GM12878 (cell line): ENCODE measurements at regions not wholly inside any gene's neighbourhood (a gene's known extent, or its start where the extent isn't known, plus 50 kb on each side); places are given as distances from the start of the nearest gene placed in this dataset.

Experiments used
- ATAC-seq: fragments of 200-7000 bp; cut with Tn5 transposase; 3 replicates; pipeline ENCODE4 v1.9.1; 2020; ENCODE audit warnings: mild to moderate bottlenecking, moderate library complexity
- BruUV-seq: library from RNA; stranded (reverse); fragments of 400-500 nt; replicated peaks from 2 replicates; lab custom pipeline; 2021; lab: Mats Ljungman, UMichigan
- CTCF ChIA-PET: fragments of 300-600 bp; sonication (Branson Sonifier 250); formaldehyde crosslinking; extraction: SDS; loops from one replicate; lab custom pipeline; 2021; ENCODE audit warnings: inconsistent platforms; lab: Yijun Ruan, JAX
- POLR2A ChIA-PET: fragments of 350-600 bp; formaldehyde crosslinking; extraction: SDS; loops from one replicate; lab custom pipeline; 2021; ENCODE audit warnings: inconsistent platforms; lab: Charles Lee
- RAD21 ChIA-PET: fragments of 300-600 bp; sonication (Branson Sonifier 250); formaldehyde crosslinking; loops from one replicate; lab custom pipeline; 2023; ENCODE audit warnings: antibody characterized with exemption; ENCODE audit not compliant: unreplicated experiment; lab: Charles Lee
- SMC1A ChIA-PET: fragments of 300-600 bp; sonication (Branson Sonifier 250); formaldehyde crosslinking; loops from one replicate; lab custom pipeline; 2023; ENCODE audit not compliant: unreplicated experiment, uncharacterized antibody; lab: Charles Lee
- DNase-seq: peaks from one replicate; pipeline ENCODE4 v3.0.0-alpha.2; 2011; ENCODE audit warnings: low read depth, low spot score
- FAIRE-seq: peaks from 3 replicates; lab custom pipeline; 2011; peaks lifted over from hg19 to GRCh38; lab: Jason Lieb, UNC
- H2AFZ ChIP-seq: 2 replicates; pipeline ENCODE4 v1.6.0; 2011; ENCODE audit warnings: low read depth, low read length, control low read depth; ENCODE audit not compliant: control insufficient read depth
- H3K27ac ChIP-seq: 2 replicates; pipeline ENCODE4 v1.5.1; 2011; ENCODE audit warnings: control low read depth; ENCODE audit not compliant: control insufficient read depth, insufficient read depth
- H3K27me3 ChIP-seq, 2 experiments: replicated peaks in 1 of 2; 2 replicates each; pipeline versions ENCODE4 v1.6.0 to v1.6.1; 2011; ENCODE audit warnings: low read length in 1 of 2; ENCODE audit not compliant: control insufficient read depth in 2 of 2, insufficient read depth in 2 of 2
- H3K36me3 ChIP-seq, 2 experiments: 2 replicates each; pipeline ENCODE4 v1.5.1; 2011; ENCODE audit warnings: low read length in 1 of 2; ENCODE audit not compliant: control insufficient read depth in 2 of 2, insufficient read depth in 2 of 2
- H3K4me1 ChIP-seq: 2 replicates; pipeline ENCODE4 v1.6.1; 2011; ENCODE audit warnings: mild to moderate bottlenecking, low read length, moderate library complexity, mixed read lengths; ENCODE audit not compliant: control insufficient read depth, insufficient read depth
- H3K4me2 ChIP-seq: 2 replicates; pipeline ENCODE4 v1.6.0; 2011; ENCODE audit warnings: control low read depth; ENCODE audit not compliant: control insufficient read depth, insufficient read depth
- H3K4me3 ChIP-seq: fragments of 200-600 bp; sonication (generic); 2 replicates; pipeline ENCODE4 v1.5.1; 2016
- H3K79me2 ChIP-seq: 2 replicates; pipeline ENCODE4 v1.6.0; 2011; ENCODE audit warnings: low read length; ENCODE audit not compliant: control insufficient read depth, insufficient read depth
- H3K9ac ChIP-seq: 2 replicates; pipeline ENCODE4 v1.8.0; 2011; ENCODE audit warnings: low read length, control low read depth, mixed read lengths; ENCODE audit not compliant: control insufficient read depth, insufficient read depth
- H3K9me3 ChIP-seq: replicated peaks from 3 replicates; pipeline ENCODE4 v1.5.1; 2011; ENCODE audit warnings: mild to moderate bottlenecking, low read length; ENCODE audit not compliant: control insufficient read depth, insufficient read depth
- H4K20me1 ChIP-seq: 2 replicates; pipeline ENCODE4 v1.6.0; 2011; ENCODE audit not compliant: control insufficient read depth, insufficient read depth
- NR2C1 ChIP-seq: fragments of 450-650 bp; IDR thresholded peaks from 2 replicates; pipeline ENCODE4 v1.6.1; 2017; ENCODE audit warnings: antibody characterized with exemption, mild to moderate bottlenecking, moderate library complexity
- PAX5 ChIP-seq: IDR thresholded peaks from 2 replicates; pipeline ENCODE4 v1.6.1; 2011; ENCODE audit warnings: low read depth, low read length, borderline replicate concordance
- TARDBP ChIP-seq: IDR thresholded peaks from 2 replicates; pipeline ENCODE4 v1.6.1; 2016; ENCODE audit warnings: borderline replicate concordance
- YBX1 ChIP-seq: fragments of 450-650 bp; IDR thresholded peaks from 2 replicates; pipeline ENCODE4 v1.6.1; 2016; ENCODE audit warnings: antibody characterized with exemption
- ZNF217 ChIP-seq: fragments of 450-650 bp; IDR thresholded peaks from 2 replicates; pipeline ENCODE4 v1.6.1; 2017; ENCODE audit warnings: antibody characterized with exemption, mild to moderate bottlenecking
- WGBS: methylation state at CpG from one replicate; pipeline ENCODE4 v1.1.6; 2016; ENCODE audit warnings: low lambda C conversion rate; ENCODE audit not compliant: insufficient replicate concordance, insufficient coverage; ENCODE audit errors: missing lambda C conversion rate; 5-methylcytosine and 5-hydroxymethylcytosine counted together
- in situ Hi-C: fragments of 300-500 bp; cut with MboI; formaldehyde crosslinking; loops from 9 replicates; pipeline ENCODE4 v1.14.3; 2018; ENCODE audit warnings: mixed read lengths
- intact Hi-C: fragments of 100-400 bp; cut with micrococcal nuclease; formaldehyde crosslinking; loops from one replicate; pipeline ENCODE4 v1.14.2; 2022; ENCODE audit not compliant: unreplicated experiment
- TF ChIP-seq, protein P1 (sequence below): IDR thresholded peaks from 2 replicates; pipeline ENCODE4 v1.6.1; 2012; ENCODE audit warnings: mild to moderate bottlenecking, low read depth, low read length
- TF ChIP-seq, protein P2 (sequence below): fragments of 450-650 bp; IDR thresholded peaks from 2 replicates; pipeline ENCODE4 v1.6.1; 2018; ENCODE audit warnings: mild to moderate bottlenecking, low read depth, moderate library complexity; ENCODE audit not compliant: partially characterized antibody

DNA sequence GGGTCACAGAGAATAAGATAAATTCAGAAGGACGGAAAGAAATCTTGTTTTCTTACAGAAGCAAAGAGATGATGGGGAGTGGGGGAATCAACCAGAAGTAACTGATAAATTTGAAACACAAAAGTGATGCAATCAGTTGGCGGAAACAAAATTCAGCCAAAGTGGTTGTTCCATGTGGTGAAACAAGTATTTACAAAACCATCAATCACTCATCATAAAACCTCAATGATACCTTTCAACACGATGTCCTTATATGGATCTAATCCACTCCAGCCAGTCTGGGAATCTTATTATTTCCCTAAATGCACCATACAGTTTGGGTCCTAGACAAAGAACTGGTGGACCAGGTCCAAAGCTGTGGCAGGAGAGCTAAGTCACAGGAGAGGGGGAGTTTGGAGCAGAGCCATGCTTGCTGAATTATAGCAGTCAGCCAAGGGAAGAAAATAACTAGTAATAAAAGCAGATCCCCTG, 303.8 kb upstream of the LRRC7 start:
- no peaks in the 10 kb centered on the region for H3K27me3 ChIP-seq
- H3K4me2 ChIP-seq = no peak overlapping the region
- no peaks in the 10 kb centered on the region for H4K20me1 ChIP-seq
- RAD21 ChIA-PET = no interaction called here
- H3K4me1 ChIP-seq = no peaks in the 10 kb centered on the region
- in situ Hi-C loops (no loop called here), intact Hi-C loops (no loop called here)
- FAIRE-seq (no peak), DNase-seq (no peak), ATAC-seq (no peak)
- CTCF ChIA-PET = no interaction called here
- no TSS peak for BruUV-seq
- no peaks in the 10 kb centered on the region for H3K79me2 ChIP-seq
- no peaks in the 10 kb centered on the region for H3K9me3 ChIP-seq
- H3K9ac ChIP-seq = no peak overlapping the region
- H2AFZ ChIP-seq = no peak overlapping the region
- H3K27ac ChIP-seq = no peak overlapping the region
- POLR2A ChIA-PET = no interaction called here
- no peak for TF ChIP-seq ZNF217
- no peak for TF ChIP-seq NR2C1
- TF ChIP-seq, protein P1, sequence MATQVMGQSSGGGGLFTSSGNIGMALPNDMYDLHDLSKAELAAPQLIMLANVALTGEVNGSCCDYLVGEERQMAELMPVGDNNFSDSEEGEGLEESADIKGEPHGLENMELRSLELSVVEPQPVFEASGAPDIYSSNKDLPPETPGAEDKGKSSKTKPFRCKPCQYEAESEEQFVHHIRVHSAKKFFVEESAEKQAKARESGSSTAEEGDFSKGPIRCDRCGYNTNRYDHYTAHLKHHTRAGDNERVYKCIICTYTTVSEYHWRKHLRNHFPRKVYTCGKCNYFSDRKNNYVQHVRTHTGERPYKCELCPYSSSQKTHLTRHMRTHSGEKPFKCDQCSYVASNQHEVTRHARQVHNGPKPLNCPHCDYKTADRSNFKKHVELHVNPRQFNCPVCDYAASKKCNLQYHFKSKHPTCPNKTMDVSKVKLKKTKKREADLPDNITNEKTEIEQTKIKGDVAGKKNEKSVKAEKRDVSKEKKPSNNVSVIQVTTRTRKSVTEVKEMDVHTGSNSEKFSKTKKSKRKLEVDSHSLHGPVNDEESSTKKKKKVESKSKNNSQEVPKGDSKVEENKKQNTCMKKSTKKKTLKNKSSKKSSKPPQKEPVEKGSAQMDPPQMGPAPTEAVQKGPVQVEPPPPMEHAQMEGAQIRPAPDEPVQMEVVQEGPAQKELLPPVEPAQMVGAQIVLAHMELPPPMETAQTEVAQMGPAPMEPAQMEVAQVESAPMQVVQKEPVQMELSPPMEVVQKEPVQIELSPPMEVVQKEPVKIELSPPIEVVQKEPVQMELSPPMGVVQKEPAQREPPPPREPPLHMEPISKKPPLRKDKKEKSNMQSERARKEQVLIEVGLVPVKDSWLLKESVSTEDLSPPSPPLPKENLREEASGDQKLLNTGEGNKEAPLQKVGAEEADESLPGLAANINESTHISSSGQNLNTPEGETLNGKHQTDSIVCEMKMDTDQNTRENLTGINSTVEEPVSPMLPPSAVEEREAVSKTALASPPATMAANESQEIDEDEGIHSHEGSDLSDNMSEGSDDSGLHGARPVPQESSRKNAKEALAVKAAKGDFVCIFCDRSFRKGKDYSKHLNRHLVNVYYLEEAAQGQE = no peak
- no peak for TF ChIP-seq YBX1
- no peak for TF ChIP-seq TARDBP
- TF ChIP-seq, protein P2, sequence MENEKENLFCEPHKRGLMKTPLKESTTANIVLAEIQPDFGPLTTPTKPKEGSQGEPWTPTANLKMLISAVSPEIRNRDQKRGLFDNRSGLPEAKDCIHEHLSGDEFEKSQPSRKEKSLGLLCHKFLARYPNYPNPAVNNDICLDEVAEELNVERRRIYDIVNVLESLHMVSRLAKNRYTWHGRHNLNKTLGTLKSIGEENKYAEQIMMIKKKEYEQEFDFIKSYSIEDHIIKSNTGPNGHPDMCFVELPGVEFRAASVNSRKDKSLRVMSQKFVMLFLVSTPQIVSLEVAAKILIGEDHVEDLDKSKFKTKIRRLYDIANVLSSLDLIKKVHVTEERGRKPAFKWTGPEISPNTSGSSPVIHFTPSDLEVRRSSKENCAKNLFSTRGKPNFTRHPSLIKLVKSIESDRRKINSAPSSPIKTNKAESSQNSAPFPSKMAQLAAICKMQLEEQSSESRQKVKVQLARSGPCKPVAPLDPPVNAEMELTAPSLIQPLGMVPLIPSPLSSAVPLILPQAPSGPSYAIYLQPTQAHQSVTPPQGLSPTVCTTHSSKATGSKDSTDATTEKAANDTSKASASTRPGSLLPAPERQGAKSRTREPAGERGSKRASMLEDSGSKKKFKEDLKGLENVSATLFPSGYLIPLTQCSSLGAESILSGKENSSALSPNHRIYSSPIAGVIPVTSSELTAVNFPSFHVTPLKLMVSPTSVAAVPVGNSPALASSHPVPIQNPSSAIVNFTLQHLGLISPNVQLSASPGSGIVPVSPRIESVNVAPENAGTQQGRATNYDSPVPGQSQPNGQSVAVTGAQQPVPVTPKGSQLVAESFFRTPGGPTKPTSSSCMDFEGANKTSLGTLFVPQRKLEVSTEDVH = no peak
- TF ChIP-seq PAX5 = no peak
- SMC1A ChIA-PET = no interaction called here
- no peaks in the 10 kb centered on the region for H3K36me3 ChIP-seq
- WGBS = 37% methylated on average over 3 of the region's 3 CpGs
- no peak overlapping the region for H3K4me3 ChIP-seq
